Breast epithelium (tissue), 4 donors: ENCODE measurements at regions not wholly inside any gene's neighbourhood (a gene's known extent, or its start where the extent isn't known, plus 50 kb on each side); places are given as distances from the start of the nearest gene placed in this dataset.

Source experiments
- DNase-seq, 2 donors: peaks; one replicate each; pipeline ENCODE4 v3.0.0-alpha.2; 2019; ENCODE audit warnings: low spot score in 2 of 2
- H3K27ac ChIP-seq, 2 donors: fragments of 200-600 bp; sonication (generic) in 1 of 2; one replicate each; pipeline ENCODE4 v1.5.1; 2016 to 2019; ENCODE audit warnings: mild to moderate bottlenecking in 1 of 2
- H3K27me3 ChIP-seq, 2 donors: fragments of 200-600 bp; sonication (generic) in 1 of 2; one replicate each; pipeline versions ENCODE4 v1.5.1 to v1.6.0; 2017 to 2019; ENCODE audit warnings: control low read depth in 1 of 2, mild to moderate bottlenecking in 1 of 2
- H3K36me3 ChIP-seq: fragments of 200-600 bp; one replicate; pipeline ENCODE4 v1.5.1; 2019
- H3K4me1 ChIP-seq, 2 donors: fragments of 200-600 bp; sonication (generic); one replicate each; pipeline ENCODE4 v1.5.1; 2016 to 2019; ENCODE audit warnings: control low read depth in 1 of 2
- H3K4me3 ChIP-seq, 3 donors: fragments of 200-600 bp; sonication (generic); 1 replicate in 2 of 3; 2 replicates in 1 of 3; pipeline ENCODE4 v1.5.1; 2016 to 2019; ENCODE audit warnings: mild to moderate bottlenecking in 3 of 3, moderate library complexity in 2 of 3
- H3K9me3 ChIP-seq, 2 donors: fragments of 200-600 bp; sonication (generic) in 1 of 2; one replicate each; pipeline ENCODE4 v1.5.1; 2016 to 2019; ENCODE audit warnings: control low read depth in 1 of 2
- POLR2A ChIP-seq: fragments of 450-650 bp; IDR thresholded peaks from one replicate; pipeline ENCODE4 v1.6.1; 2016; ENCODE audit warnings: antibody characterized with exemption, mild to moderate bottlenecking, moderate library complexity
- POLR2AphosphoS5 ChIP-seq, 3 donors: sonication (generic); formaldehyde crosslinking; IDR thresholded peaks; one replicate each; pipeline ENCODE4 v1.6.1; 2017; ENCODE audit warnings: antibody characterized with exemption in 3 of 3
- intact Hi-C: fragments of 100-400 bp; cut with DNase I; formaldehyde crosslinking; loops from one replicate; pipeline ENCODE4 v1.15.1; 2023; ENCODE audit warnings: low total_unique reads
- TF ChIP-seq, protein P1 (sequence below), 3 donors: fragments of 450-650 bp; IDR thresholded peaks; one replicate each; pipeline ENCODE4 v1.5.1; 2016 to 2017; ENCODE audit warnings: antibody characterized with exemption in 3 of 3, mild to moderate bottlenecking in 3 of 3, moderate library complexity in 3 of 3

DNA sequence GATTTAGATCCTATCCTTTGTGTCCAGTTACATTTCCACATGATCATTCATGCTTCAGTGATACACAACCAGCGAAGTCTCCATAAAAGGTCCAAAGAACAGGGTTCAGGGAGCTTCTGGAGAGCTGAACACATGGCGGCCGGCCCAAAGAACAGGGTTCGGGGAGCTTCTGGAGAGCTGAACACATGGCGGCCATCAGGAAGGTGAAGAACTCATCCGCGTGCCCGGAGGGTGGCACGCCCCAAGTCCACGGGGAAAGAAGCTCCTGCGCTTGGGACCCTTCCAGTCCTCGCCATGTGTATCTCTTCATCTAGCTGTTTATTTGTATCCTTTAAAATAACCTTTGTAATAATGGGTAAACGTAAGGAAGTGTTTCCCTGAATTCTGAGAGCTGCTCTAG is 91.9 kb upstream of the FLRT2 start:
- Histone ChIP-seq H3K4me1 (no peaks in the 10 kb centered on the region), H3K36me3 (no peaks in the 10 kb centered on the region), H3K4me3 (no peak overlapping the region), H3K27ac (no peak overlapping the region), H3K9me3 (no peaks in the 10 kb centered on the region), H3K27me3 (no peaks in the 10 kb centered on the region)
- TF ChIP-seq, protein P1, sequence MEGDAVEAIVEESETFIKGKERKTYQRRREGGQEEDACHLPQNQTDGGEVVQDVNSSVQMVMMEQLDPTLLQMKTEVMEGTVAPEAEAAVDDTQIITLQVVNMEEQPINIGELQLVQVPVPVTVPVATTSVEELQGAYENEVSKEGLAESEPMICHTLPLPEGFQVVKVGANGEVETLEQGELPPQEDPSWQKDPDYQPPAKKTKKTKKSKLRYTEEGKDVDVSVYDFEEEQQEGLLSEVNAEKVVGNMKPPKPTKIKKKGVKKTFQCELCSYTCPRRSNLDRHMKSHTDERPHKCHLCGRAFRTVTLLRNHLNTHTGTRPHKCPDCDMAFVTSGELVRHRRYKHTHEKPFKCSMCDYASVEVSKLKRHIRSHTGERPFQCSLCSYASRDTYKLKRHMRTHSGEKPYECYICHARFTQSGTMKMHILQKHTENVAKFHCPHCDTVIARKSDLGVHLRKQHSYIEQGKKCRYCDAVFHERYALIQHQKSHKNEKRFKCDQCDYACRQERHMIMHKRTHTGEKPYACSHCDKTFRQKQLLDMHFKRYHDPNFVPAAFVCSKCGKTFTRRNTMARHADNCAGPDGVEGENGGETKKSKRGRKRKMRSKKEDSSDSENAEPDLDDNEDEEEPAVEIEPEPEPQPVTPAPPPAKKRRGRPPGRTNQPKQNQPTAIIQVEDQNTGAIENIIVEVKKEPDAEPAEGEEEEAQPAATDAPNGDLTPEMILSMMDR (IDR thresholded peaks at IDR 0.05), result no peak
- TF ChIP-seq POLR2A, result no peak
- no peak for TF ChIP-seq POLR2AphosphoS5 (IDR thresholded peaks at IDR 0.05)
- no peak for DNase-seq
- intact Hi-C loops, result no loop called here

- TF ChIP-seq POLR2A (no peak), POLR2AphosphoS5 (IDR thresholded peaks at IDR 0.05) (no peak)
- TF ChIP-seq, protein P1 (IDR thresholded peaks at IDR 0.05), result no peak
- Histone ChIP-seq H3K36me3 (no peaks in the 10 kb centered on the region), H3K9me3 (no peaks in the 10 kb centered on the region), H3K27ac (no peak overlapping the region), H3K4me3 (no peak overlapping the region), H3K27me3 (no peaks in the 10 kb centered on the region), H3K4me1 (no peaks in the 10 kb centered on the region)
- intact Hi-C loops, result no loop called here
- no peak for DNase-seq
Measured at GRCh38 chr14:85438481-85438942, 91.4 kb upstream of the FLRT2 start.

DNA sequence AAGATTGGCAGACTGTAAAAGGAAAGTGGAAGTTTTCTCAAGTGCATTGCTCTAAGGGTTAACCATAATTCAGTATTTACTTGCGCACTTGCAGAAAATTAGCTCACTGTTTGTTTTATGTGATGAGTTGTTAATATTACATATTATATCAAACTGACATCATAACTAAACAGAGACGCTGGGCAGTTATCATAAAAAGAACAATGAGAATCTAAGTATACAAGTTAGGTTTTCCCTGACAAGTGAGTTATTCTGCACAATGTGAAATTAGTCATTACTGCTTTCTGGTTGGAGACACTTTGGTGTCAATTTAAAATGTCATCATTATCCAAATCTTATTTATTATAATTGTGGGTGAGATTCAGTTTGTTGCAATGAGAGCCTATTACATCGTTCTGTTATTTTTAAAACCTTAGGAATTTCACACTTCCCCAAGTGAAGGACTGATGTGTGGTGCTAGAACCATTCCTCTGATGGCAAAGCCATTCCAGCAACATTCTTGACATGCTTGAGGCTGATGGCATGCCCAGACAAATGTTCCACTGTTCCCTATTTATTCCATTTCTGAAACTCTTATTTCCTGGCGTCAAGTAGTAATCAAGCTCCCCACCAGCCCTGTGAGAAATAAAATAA is 90.1 kb upstream of the FLRT2 start:
- H3K9me3 ChIP-seq, result no peaks in the 10 kb centered on the region
- no peaks in the 10 kb centered on the region for H3K36me3 ChIP-seq
- H3K4me1 ChIP-seq, result no peaks in the 10 kb centered on the region
- H3K27ac ChIP-seq, result peak overlapping the region in 1 of 2 donors; percentile 33
- TF ChIP-seq, protein P1 (IDR thresholded peaks at IDR 0.05), result no peak
- no peak for TF ChIP-seq POLR2AphosphoS5 (IDR thresholded peaks at IDR 0.05)
- TF ChIP-seq POLR2A, result no peak
- no peak overlapping the region for H3K4me3 ChIP-seq
- no peaks in the 10 kb centered on the region for H3K27me3 ChIP-seq
- DNase-seq, result peak in 1 of 2 donors; percentile 49
- intact Hi-C loops, result no loop called here

DNA sequence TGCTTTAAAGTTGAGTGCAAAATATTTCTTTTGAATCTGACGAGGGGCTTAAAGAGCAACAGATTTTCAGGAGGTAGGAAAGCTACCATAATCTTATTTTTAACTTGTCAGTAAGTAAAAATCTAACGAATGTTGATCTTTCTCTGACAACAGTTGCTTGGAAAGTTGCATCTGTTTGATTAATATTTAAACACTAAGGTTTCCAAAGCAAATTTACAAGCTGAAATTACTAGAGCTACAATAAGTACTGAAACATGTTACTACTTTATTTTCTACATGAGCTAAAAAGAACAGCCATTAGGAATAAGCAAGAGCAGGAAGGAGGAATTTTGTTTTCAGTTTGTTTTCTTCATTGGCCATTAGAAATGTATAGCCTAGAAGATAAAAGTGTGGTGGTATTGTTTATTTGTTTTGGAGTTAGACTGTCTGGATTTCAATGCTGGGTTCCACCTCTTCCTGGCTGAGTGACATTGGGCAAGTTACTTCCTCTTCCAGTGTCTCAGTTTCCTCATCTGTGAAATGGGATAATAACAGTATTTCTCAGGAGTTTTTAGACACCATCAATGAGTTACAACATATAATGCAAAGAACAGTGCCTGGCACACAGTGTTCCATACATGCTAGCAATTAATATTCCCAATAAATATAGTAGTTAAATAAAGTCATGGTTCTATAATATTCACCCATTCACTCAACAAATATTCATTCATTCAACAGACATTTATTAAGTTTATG is 87.9 kb upstream of the FLRT2 start:
- Histone ChIP-seq H3K36me3 (no peaks in the 10 kb centered on the region), H3K9me3 (no peaks in the 10 kb centered on the region), H3K4me1 (no peaks in the 10 kb centered on the region), H3K4me3 (no peak overlapping the region), H3K27ac (no peak overlapping the region), H3K27me3 (no peaks in the 10 kb centered on the region)
- no peak for TF ChIP-seq POLR2A
- TF ChIP-seq, protein P1 (IDR thresholded peaks at IDR 0.05), result no peak
- no peak for DNase-seq
- intact Hi-C loops, result no loop called here

- intact Hi-C loops, result no loop called here
- Histone ChIP-seq H3K4me1 (no peaks in the 10 kb centered on the region), H3K36me3 (no peaks in the 10 kb centered on the region), H3K27ac (no peak overlapping the region), H3K27me3 (no peaks in the 10 kb centered on the region), H3K4me3 (no peak overlapping the region), H3K9me3 (no peaks in the 10 kb centered on the region)
- DNase-seq, result no peak
- TF ChIP-seq POLR2A (no peak), POLR2AphosphoS5 (IDR thresholded peaks at IDR 0.05) (no peak)
- TF ChIP-seq, protein P1 (IDR thresholded peaks at IDR 0.05), result no peak
Measured at GRCh38 chr14:85442996-85443395, 86.9 kb upstream of the FLRT2 start.
